Vagina (tissue), 2 donors: ENCODE measurements at regions not wholly inside any gene's neighbourhood (a gene's known extent, or its start where the extent isn't known, plus 50 kb on each side); places are given as distances from the start of the nearest gene placed in this dataset.

ENCODE experiments used
- CTCF ChIP-seq, 3 experiments: fragments of 450-650 bp in 2 of 3; fragments of 200-600 bp in 1 of 3; sonication (generic) in 1 of 3; IDR thresholded peaks; one replicate each; pipeline ENCODE4 v1.5.1; 2017 to 2019; ENCODE audit warnings: antibody characterized with exemption in 3 of 3, mild to moderate bottlenecking in 2 of 3, moderate library complexity in 2 of 3
- POLR2AphosphoS5 ChIP-seq, 2 donors: sonication (generic); formaldehyde crosslinking; IDR thresholded peaks; one replicate each; pipeline ENCODE4 v1.9.0; 2017; ENCODE audit warnings: antibody characterized with exemption in 2 of 2, mild to moderate bottlenecking in 2 of 2, low read depth in 1 of 2; ENCODE audit not compliant: insufficient read depth in 1 of 2

- TF ChIP-seq CTCF (IDR thresholded peaks at IDR 0.05) (no peak), POLR2AphosphoS5 (IDR thresholded peaks at IDR 0.05; ENCODE audit: insufficient read depth in 1 of 2, low read depth in 1 of 2) (no peak)
Measured at GRCh38 chr7:25392588-25393338, 164.5 kb upstream of the NPVF start.
